ENCODE measurements at regions not wholly inside any gene's neighbourhood (a gene's known extent, or its start where the extent isn't known, plus 50 kb on each side); places are given as distances from the start of the nearest gene placed in this dataset.

- H3K27me3 ChIP-seq = no peaks in the 10 kb centered on the region
- in situ Hi-C loops (cut with MboI; ENCODE audit: low pct_ligation_motif_present in 1 of 4, low pct_unique_long_range_greater_than_20kb in 1 of 4, low sequenced_read_pairs in 3 of 4) (no loop called here), intact Hi-C loops (cut with DNase I; ENCODE audit: low total_unique reads) (no loop called here)
- no peak for TF ChIP-seq EP300 (IDR thresholded peaks at IDR 0.05; ENCODE audit: low read depth)
- no peaks in the 10 kb centered on the region for H3K9me3 ChIP-seq
- WGBS, 2 donors (ENCODE audit: low coverage in 1 of 2) = 74 to 76% methylated on average over 9 of the region's 9 CpGs
- no peak for DNase-seq
- H3K27ac ChIP-seq = no peak overlapping the region
- H3K4me1 ChIP-seq = no peaks in the 10 kb centered on the region
- H3K4me3 ChIP-seq = no peak overlapping the region
- H3K36me3 ChIP-seq = no peaks in the 10 kb centered on the region
Observed at GRCh38 chr3:76353683-76354082, 568.3 kb upstream of the ZNF717 start.

GRCh38 chr3:76361010-76361409, 575.7 kb upstream of the ZNF717 start:
- Histone ChIP-seq H3K27me3 (no peaks in the 10 kb centered on the region), H3K9me3 (no peaks in the 10 kb centered on the region)
- 80 to 82% methylated on average over 1 of the region's 1 CpG for WGBS, 2 donors (ENCODE audit: low coverage in 1 of 2)

GRCh38 chr3:76362643-76363042, 577.3 kb upstream of the ZNF717 start:
- in situ Hi-C loops (cut with MboI; ENCODE audit: low pct_ligation_motif_present in 1 of 4, low pct_unique_long_range_greater_than_20kb in 1 of 4, low sequenced_read_pairs in 3 of 4) = no loop called here

More at GRCh38 chr3:76361010-76361409, 575.7 kb upstream of the ZNF717 start:
- Histone ChIP-seq H3K36me3 (no peaks in the 10 kb centered on the region), H3K4me3 (no peak overlapping the region), H3K4me1 (no peaks in the 10 kb centered on the region), H3K27ac (no peak overlapping the region)
- intact Hi-C loops (cut with DNase I; ENCODE audit: low total_unique reads) = no loop called here
- DNase-seq = no peak
- no peak for TF ChIP-seq EP300 (IDR thresholded peaks at IDR 0.05; ENCODE audit: low read depth)
- no peak for TF ChIP-seq CTCF (IDR thresholded peaks at IDR 0.05)
- no peak for TF ChIP-seq POLR2AphosphoS5 (IDR thresholded peaks at IDR 0.05)
- TF ChIP-seq POLR2A (IDR thresholded peaks at IDR 0.05) = no peak
- in situ Hi-C loops (cut with MboI; ENCODE audit: low pct_ligation_motif_present in 1 of 4, low pct_unique_long_range_greater_than_20kb in 1 of 4, low sequenced_read_pairs in 3 of 4) = no loop called here

GRCh38 chr3:76365275-76365674, 579.9 kb upstream of the ZNF717 start:
- Histone ChIP-seq H3K9me3 (no peaks in the 10 kb centered on the region), H3K4me1 (no peaks in the 10 kb centered on the region), H3K36me3 (no peaks in the 10 kb centered on the region), H3K27me3 (no peaks in the 10 kb centered on the region), H3K27ac (no peak overlapping the region), H3K4me3 (no peak overlapping the region)
- no peak for DNase-seq
- intact Hi-C loops (cut with DNase I; ENCODE audit: low total_unique reads) = no loop called here
- TF ChIP-seq CTCF (IDR thresholded peaks at IDR 0.05) = no peak
- no peak for TF ChIP-seq POLR2A (IDR thresholded peaks at IDR 0.05)
- no peak for TF ChIP-seq EP300 (IDR thresholded peaks at IDR 0.05; ENCODE audit: low read depth)
- TF ChIP-seq POLR2AphosphoS5 (IDR thresholded peaks at IDR 0.05) = no peak
- 63 to 78% methylated on average over 3 of the region's 3 CpGs for WGBS, 2 donors (ENCODE audit: low coverage in 1 of 2)
- in situ Hi-C loops (cut with MboI; ENCODE audit: low pct_ligation_motif_present in 1 of 4, low pct_unique_long_range_greater_than_20kb in 1 of 4, low sequenced_read_pairs in 3 of 4) = no loop called here

More at GRCh38 chr3:76362643-76363042, 577.3 kb upstream of the ZNF717 start:
- Histone ChIP-seq H3K4me1 (no peaks in the 10 kb centered on the region), H3K4me3 (no peak overlapping the region), H3K9me3 (no peaks in the 10 kb centered on the region), H3K27ac (no peak overlapping the region), H3K27me3 (no peaks in the 10 kb centered on the region), H3K36me3 (no peaks in the 10 kb centered on the region)
- DNase-seq = no peak
- WGBS, 2 donors (ENCODE audit: low coverage in 1 of 2) = 71 to 72% methylated on average over 2 to 6 of the region's 6 CpGs
- intact Hi-C loops (cut with DNase I; ENCODE audit: low total_unique reads) = no loop called here
- no peak for TF ChIP-seq CTCF (IDR thresholded peaks at IDR 0.05)
- no peak for TF ChIP-seq POLR2AphosphoS5 (IDR thresholded peaks at IDR 0.05)
- TF ChIP-seq EP300 (IDR thresholded peaks at IDR 0.05; ENCODE audit: low read depth) = no peak
- TF ChIP-seq POLR2A (IDR thresholded peaks at IDR 0.05) = no peak

- Histone ChIP-seq H3K27ac (no peak overlapping the region), H3K4me1 (no peaks in the 10 kb centered on the region), H3K9me3 (no peaks in the 10 kb centered on the region), H3K36me3 (no peaks in the 10 kb centered on the region), H3K27me3 (no peaks in the 10 kb centered on the region), H3K4me3 (no peak overlapping the region)
- 54 to 66% methylated on average over 2 of the region's 2 CpGs for WGBS, 2 donors (ENCODE audit: low coverage in 1 of 2)
- DNase-seq = no peak
- TF ChIP-seq POLR2A (IDR thresholded peaks at IDR 0.05) (no peak), POLR2AphosphoS5 (IDR thresholded peaks at IDR 0.05) (no peak), EP300 (IDR thresholded peaks at IDR 0.05; ENCODE audit: low read depth) (no peak), CTCF (IDR thresholded peaks at IDR 0.05) (no peak)
- intact Hi-C loops (cut with DNase I; ENCODE audit: low total_unique reads) (no loop called here), in situ Hi-C loops (cut with MboI; ENCODE audit: low pct_ligation_motif_present in 1 of 4, low pct_unique_long_range_greater_than_20kb in 1 of 4, low sequenced_read_pairs in 3 of 4) (no loop called here)
Observed at GRCh38 chr3:76367281-76367680, 581.9 kb upstream of the ZNF717 start.

Data from transverse colon (tissue), 4 donors.